PFSK-1 (cell line): ENCODE measurements at regions not wholly inside any gene's neighbourhood (a gene's known extent, or its start where the extent isn't known, plus 50 kb on each side); places are given as distances from the start of the nearest gene placed in this dataset.

Experiments
- FOXP2 ChIP-seq: optimal IDR thresholded peaks from 2 replicates; pipeline ENCODE3; 2011; ENCODE audit warnings: borderline replicate concordance, control low read depth, inconsistent platforms; ENCODE audit not compliant: insufficient read depth; ENCODE audit errors: extremely low read length, extremely low read depth
- POLR2AphosphoS5 ChIP-seq: IDR thresholded peaks from 2 replicates; pipeline ENCODE4 v1.6.1; 2012; ENCODE audit warnings: low read depth, mild to moderate bottlenecking, control low read depth, low read length, moderate library complexity
- REST ChIP-seq, 2 experiments: IDR thresholded peaks; 2 replicates each; pipeline versions ENCODE4 v1.6.1 to v1.8.0; 2011 to 2012; ENCODE audit warnings: low read depth in 2 of 2, low read length in 2 of 2, control low read depth in 1 of 2, inconsistent platforms in 1 of 2, mild to moderate bottlenecking in 1 of 2, moderate library complexity in 1 of 2; ENCODE audit not compliant: insufficient read depth in 1 of 2
- SIN3A ChIP-seq: IDR thresholded peaks from 2 replicates; pipeline ENCODE4 v1.6.1; 2012; ENCODE audit warnings: mild to moderate bottlenecking, low read length, moderate library complexity, borderline replicate concordance; ENCODE audit not compliant: insufficient read depth
- TAF1 ChIP-seq: IDR thresholded peaks from 2 replicates; pipeline ENCODE4 v1.6.1; 2012; ENCODE audit warnings: low read length, control low read depth, borderline replicate concordance; ENCODE audit not compliant: insufficient read depth

- TF ChIP-seq POLR2AphosphoS5 (no peak), REST (IDR thresholded peaks at IDR 0.05; ENCODE audit: insufficient read depth in 1 of 2, low read depth in 2 of 2, low read length in 2 of 2) (no peak), FOXP2 (no peak), TAF1 (no peak), SIN3A (no peak)
Observed at GRCh38 chr10:60537697-60538096, 148.0 kb upstream of the ANK3 start.
